ENCODE measurements at regions not wholly inside any gene's neighbourhood (a gene's known extent, or its start where the extent isn't known, plus 50 kb on each side); places are given as distances from the start of the nearest gene placed in this dataset.
"Not testable (repeated sequence)": the region's sequence is repeated elsewhere in the genome, so short reads cannot be mapped to it uniquely, and the experiment has no call there.

GRCh38 chr22:48717076-48717810, 1110.4 kb downstream of the BRD1 start:
- no peak for DNase-seq

- not testable (repeated sequence) for DNase-seq
Observed at GRCh38 chr22:48716154-48716553, 1111.5 kb downstream of the BRD1 start.

- DNase-seq = no peak
Observed at GRCh38 chr22:48715511-48715910, 1112.2 kb downstream of the BRD1 start.

- no peak for DNase-seq
Observed at GRCh38 chr22:48714231-48714630, 1113.4 kb downstream of the BRD1 start.

GRCh38 chr22:48713272-48714205, 1114.1 kb downstream of the BRD1 start:
- no peak for DNase-seq

GRCh38 chr22:48712558-48713271, 1115.0 kb downstream of the BRD1 start:
- DNase-seq = no peak

GRCh38 chr22:48711669-48712068, 1116.0 kb downstream of the BRD1 start:
- no peak for DNase-seq

- no peak for DNase-seq
Observed at GRCh38 chr22:48711031-48711431, 1116.6 kb downstream of the BRD1 start.

GRCh38 chr22:48710410-48710809, 1117.3 kb downstream of the BRD1 start:
- DNase-seq = no peak

- DNase-seq = no peak
Observed at GRCh38 chr22:48709976-48710375, 1117.7 kb downstream of the BRD1 start.

GRCh38 chr22:48709453-48709852, 1118.2 kb downstream of the BRD1 start:
- no peak for DNase-seq

GRCh38 chr22:48708558-48709245, 1119.0 kb downstream of the BRD1 start:
- no peak for DNase-seq

GRCh38 chr22:48707763-48708557, 1119.7 kb downstream of the BRD1 start:
- no peak for DNase-seq

- no peak for DNase-seq
Observed at GRCh38 chr22:48706934-48707762, 1120.5 kb downstream of the BRD1 start.

GRCh38 chr22:48705917-48706605, 1121.6 kb downstream of the BRD1 start:
- no peak for DNase-seq

- DNase-seq = no peak
Observed at GRCh38 chr22:48705159-48705916, 1122.3 kb downstream of the BRD1 start.

GRCh38 chr22:48704335-48704734, 1123.3 kb downstream of the BRD1 start:
- DNase-seq = no peak

GRCh38 chr22:48703265-48703941, 1124.3 kb downstream of the BRD1 start:
- DNase-seq = no peak

Data from EL (cell line).